ENCODE measurements at regions not wholly inside any gene's neighbourhood (a gene's known extent, or its start where the extent isn't known, plus 50 kb on each side); places are given as distances from the start of the nearest gene placed in this dataset.

DNA sequence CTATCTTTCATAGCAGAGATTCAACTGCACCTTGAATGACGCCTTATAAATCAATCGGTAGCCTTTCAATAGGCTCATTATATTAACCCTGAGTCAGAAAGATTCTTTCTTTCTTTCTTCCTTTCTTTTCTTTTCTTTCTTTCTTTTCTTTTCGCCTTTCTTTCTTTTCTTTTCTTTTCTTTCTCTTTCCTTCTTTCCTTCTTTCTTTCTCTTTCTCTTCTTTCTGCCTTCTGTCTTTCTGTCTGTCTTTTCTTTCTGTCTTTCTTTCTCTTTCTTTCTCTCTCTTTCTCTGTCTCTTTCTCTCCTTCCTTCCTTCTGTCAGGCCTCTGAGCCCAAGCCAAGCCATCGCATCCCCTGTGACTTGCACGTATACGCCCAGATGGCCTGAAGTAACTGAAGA lies 86.0 kb upstream of the CLINT1 start:
- no peak for TF ChIP-seq EZH2 (IDR thresholded peaks at IDR 0.05)
- TF ChIP-seq POLR2AphosphoS5 (IDR thresholded peaks at IDR 0.05; ENCODE audit: borderline replicate concordance, low read depth, low read length), result no peak

Data from SK-N-MC (cell line).